Heart left ventricle (tissue), 16 donors: ENCODE measurements at regions not wholly inside any gene's neighbourhood (a gene's known extent, or its start where the extent isn't known, plus 50 kb on each side); places are given as distances from the start of the nearest gene placed in this dataset.
"Not testable (repeated sequence)": the region's sequence is repeated elsewhere in the genome, so short reads cannot be mapped to it uniquely, and the experiment has no call there.

Source experiments
- ATAC-seq, 4 donors: fragments of 200-7000 bp; cut with Tn5 transposase; one replicate each; pipeline ENCODE4 v1.9.1; 2020 to 2022; ENCODE audit warnings: moderate library complexity in 4 of 4, mild to moderate bottlenecking in 3 of 4, moderate number of reproducible peaks in 1 of 4
- DNase-seq, 5 donors: peaks; one replicate each; pipeline ENCODE4 v3.0.0-alpha.2; 2020
- H3K27ac ChIP-seq, 12 donors: fragments of 200-600 bp; sonication (generic) in 4 of 12; one replicate each; pipeline versions ENCODE4 v1.5.0 to v1.8.0; 2016 to 2022; ENCODE audit warnings: mild to moderate bottlenecking in 2 of 12
- H3K27me3 ChIP-seq, 9 donors: fragments of 200-600 bp; sonication (generic) in 2 of 9; one replicate each; pipeline versions ENCODE4 v1.5.1 to v1.8.0; 2016 to 2022; ENCODE audit warnings: mild to moderate bottlenecking in 3 of 9
- H3K36me3 ChIP-seq, 9 donors: fragments of 200-600 bp; sonication (generic) in 2 of 9; one replicate each; pipeline versions ENCODE4 v1.5.0 to v1.8.0; 2018 to 2022; ENCODE audit warnings: mild to moderate bottlenecking in 2 of 9
- H3K4me1 ChIP-seq, 12 donors: fragments of 200-600 bp; sonication (generic) in 4 of 12; one replicate each; pipeline versions ENCODE4 v1.5.0 to v1.8.0; 2016 to 2022; ENCODE audit warnings: mild to moderate bottlenecking in 3 of 12
- H3K4me3 ChIP-seq, 12 donors: fragments of 200-600 bp; sonication (generic) in 4 of 12; one replicate each; pipeline versions ENCODE4 v1.5.0 to v1.8.0; 2017 to 2022; ENCODE audit warnings: mild to moderate bottlenecking in 9 of 12, moderate library complexity in 4 of 12
- H3K9me3 ChIP-seq, 12 donors: fragments of 200-600 bp; sonication (generic) in 4 of 12; one replicate each; pipeline versions ENCODE4 v1.5.0 to v1.8.0; 2016 to 2022; ENCODE audit warnings: mild to moderate bottlenecking in 1 of 12
- POLR2A ChIP-seq, 2 donors: fragments of 450-650 bp; IDR thresholded peaks; one replicate each; pipeline ENCODE4 v1.6.1; 2017; ENCODE audit warnings: antibody characterized with exemption in 2 of 2, mild to moderate bottlenecking in 2 of 2, moderate library complexity in 2 of 2
- WGBS, 4 donors: extraction: QIAGEN DNeasy Blood & Tissue Kit in 2 of 4; methylation state at CpG; one replicate each; pipeline versions ENCODE4 v1.1.5 to v1.1.7; 2013 to 2018; 5-methylcytosine and 5-hydroxymethylcytosine counted together
- intact Hi-C, 10 donors: fragments of 100-400 bp; cut with DNase I; formaldehyde crosslinking; loops; one replicate each; pipeline versions ENCODE4 v1.11.1 to v1.14.2; 2022
- TF ChIP-seq, protein P1 (sequence below), 12 donors: fragments of 200-600 bp; sonication (generic) in 4 of 12; IDR thresholded peaks; one replicate each; pipeline versions ENCODE4 v1.5.0 to v1.8.0; 2018 to 2022; ENCODE audit warnings: antibody characterized with exemption in 12 of 12, mild to moderate bottlenecking in 5 of 12
- donor health status: ischemic (EF 13 %, LVEDD 7.1; RV severe dilation, severe dysfunction).
- donor health status: healthy with polysubstance abuse.
- donor health status: DM: no; HTN: yes; CAD: no.
- donor health status: DM: no; HTN: no; CAD: no.
- donor health status: ischemic (EF 25% LVEDD 6.9; RV normal size, moderate dysfunction).
- donor health status: ischemic (EF 25% LVEDD 5.7; RV mildly dilated, moderate dysfunction).
- donor health status: healthy.
- donor health status: DM: yes; HTN: yes; CAD: no.
- donor health status: ischemic (EF 35%, LVEDD 5.7; RV mildly dilated, moderate dysfunction).
- donor health status: nonischemic (EF 11% LVEDD 7.7; RV severe dilation, severe dysfunction).
- donor health status: DM: yes; HTN: yes; CAD: no.
- donor health status: PGD.
- donor health status: ischemic (EF 29% LVEDD 5.4; RV normal size, mild dysfunction).
- donor health status: nonischemic (EF 23%, LVEDD 6.1; RV moderate dilation, normal function).

DNA sequence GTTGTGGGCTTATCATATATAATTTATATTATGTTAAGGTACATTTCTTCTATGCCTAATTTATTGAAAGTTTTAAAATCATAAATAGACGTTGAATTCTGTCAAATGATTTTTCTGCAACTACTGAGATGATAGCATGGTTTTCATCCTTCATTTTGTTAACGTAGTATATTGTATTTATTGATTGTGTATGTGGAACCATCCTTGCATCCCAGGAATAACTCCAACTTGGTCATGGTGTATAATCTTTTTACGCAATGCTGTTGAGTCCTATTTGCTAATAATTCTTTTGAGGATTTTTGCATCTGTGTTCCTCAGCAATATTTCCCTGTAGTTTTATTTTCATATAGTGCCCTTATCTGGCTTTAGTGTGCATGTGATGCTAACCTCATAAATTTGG is 152.7 kb downstream of the ADCYAP1 start:
- intact Hi-C loops, result no loop called here
- 69 to 88% (median 84%) methylated on average over 3 of the region's 3 CpGs for WGBS, 4 donors
- no peak for DNase-seq
- ATAC-seq, result no peak
- Histone ChIP-seq H3K27ac (no peak overlapping the region), H3K27me3 (no peaks in the 10 kb centered on the region), H3K36me3 (no peaks in the 10 kb centered on the region), H3K4me1 (no peaks in the 10 kb centered on the region), H3K9me3 (peaks cover 0 to 29% (median 8%) of the 10 kb centered on the region in 12 donors), H3K4me3 (no peak overlapping the region)
- TF ChIP-seq, protein P1, sequence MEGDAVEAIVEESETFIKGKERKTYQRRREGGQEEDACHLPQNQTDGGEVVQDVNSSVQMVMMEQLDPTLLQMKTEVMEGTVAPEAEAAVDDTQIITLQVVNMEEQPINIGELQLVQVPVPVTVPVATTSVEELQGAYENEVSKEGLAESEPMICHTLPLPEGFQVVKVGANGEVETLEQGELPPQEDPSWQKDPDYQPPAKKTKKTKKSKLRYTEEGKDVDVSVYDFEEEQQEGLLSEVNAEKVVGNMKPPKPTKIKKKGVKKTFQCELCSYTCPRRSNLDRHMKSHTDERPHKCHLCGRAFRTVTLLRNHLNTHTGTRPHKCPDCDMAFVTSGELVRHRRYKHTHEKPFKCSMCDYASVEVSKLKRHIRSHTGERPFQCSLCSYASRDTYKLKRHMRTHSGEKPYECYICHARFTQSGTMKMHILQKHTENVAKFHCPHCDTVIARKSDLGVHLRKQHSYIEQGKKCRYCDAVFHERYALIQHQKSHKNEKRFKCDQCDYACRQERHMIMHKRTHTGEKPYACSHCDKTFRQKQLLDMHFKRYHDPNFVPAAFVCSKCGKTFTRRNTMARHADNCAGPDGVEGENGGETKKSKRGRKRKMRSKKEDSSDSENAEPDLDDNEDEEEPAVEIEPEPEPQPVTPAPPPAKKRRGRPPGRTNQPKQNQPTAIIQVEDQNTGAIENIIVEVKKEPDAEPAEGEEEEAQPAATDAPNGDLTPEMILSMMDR (IDR thresholded peaks at IDR 0.05), result no peak
- TF ChIP-seq POLR2A (IDR thresholded peaks at IDR 0.05), result no peak

DNA sequence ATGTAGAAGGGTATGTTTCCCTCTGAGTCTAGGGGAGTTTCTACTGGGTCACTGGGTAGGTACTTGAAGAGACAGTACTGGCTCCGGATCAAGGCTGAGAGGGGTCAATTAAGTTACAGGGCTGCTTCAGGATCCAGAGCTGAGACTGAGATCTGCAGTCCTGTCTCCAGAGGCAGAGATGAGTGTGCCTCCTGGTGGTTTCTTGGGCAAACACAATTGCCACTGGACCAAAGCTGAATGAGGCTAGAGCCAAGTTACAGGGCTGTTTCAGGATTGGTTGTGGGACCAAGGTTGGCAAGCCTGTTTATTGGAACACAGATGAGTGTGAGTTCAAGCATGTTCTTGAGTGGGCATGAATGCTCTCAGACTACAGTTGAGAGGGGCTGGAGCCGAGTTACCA is 157.9 kb downstream of the ADCYAP1 start:
- Histone ChIP-seq H3K27me3 (no peaks in the 10 kb centered on the region), H3K27ac (no peak overlapping the region), H3K4me3 (no peak overlapping the region), H3K36me3 (no peaks in the 10 kb centered on the region), H3K9me3 (peaks cover 0 to 15% (median under 1%) of the 10 kb centered on the region in 12 donors), H3K4me1 (no peaks in the 10 kb centered on the region)
- 73 to 79% (median 74%) methylated on average over 2 of the region's 2 CpGs for WGBS, 4 donors
- ATAC-seq, result no peak
- TF ChIP-seq POLR2A (IDR thresholded peaks at IDR 0.05), result no peak
- TF ChIP-seq, protein P1 (IDR thresholded peaks at IDR 0.05), result no peak
- intact Hi-C loops, result no loop called here
- no peak for DNase-seq

DNA sequence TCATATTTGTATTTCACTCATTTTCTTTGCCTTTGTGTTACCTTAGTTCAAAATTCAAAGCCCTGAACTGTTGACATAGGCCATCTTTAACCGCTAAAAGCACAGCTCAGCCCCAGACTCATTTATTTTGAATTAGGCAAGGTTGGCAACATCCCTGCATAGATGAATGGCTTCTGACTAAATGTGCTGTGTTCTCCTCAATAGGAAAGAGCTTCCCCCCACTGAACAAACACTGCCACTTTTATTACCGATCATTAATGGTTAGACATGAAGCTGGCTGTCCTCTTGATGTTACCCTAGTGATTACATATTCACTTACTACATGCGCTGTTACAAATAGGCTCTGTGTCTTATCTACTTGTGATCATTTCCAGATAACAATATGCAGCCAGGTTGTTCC is 170.7 kb downstream of the ADCYAP1 start:
- intact Hi-C loops, result loop anchor here in 1 of 10 donors (10.0 kb wide), 1 partner anchor 539 kb away; no protein-coding TSS in a partner anchor
- 75 to 79% (median 78%) methylated on average over 3 of the region's 3 CpGs for WGBS, 4 donors
- H3K27me3 ChIP-seq, result no peaks in the 10 kb centered on the region
- TF ChIP-seq, protein P1 (IDR thresholded peaks at IDR 0.05), result no peak
- TF ChIP-seq POLR2A (IDR thresholded peaks at IDR 0.05), result no peak
- no peak overlapping the region for H3K27ac ChIP-seq
- no peaks in the 10 kb centered on the region for H3K36me3 ChIP-seq
- H3K4me1 ChIP-seq, result no peaks in the 10 kb centered on the region
- no peak for ATAC-seq
- DNase-seq, result no peak
- no peaks in the 10 kb centered on the region for H3K9me3 ChIP-seq
- no peak overlapping the region for H3K4me3 ChIP-seq

DNA sequence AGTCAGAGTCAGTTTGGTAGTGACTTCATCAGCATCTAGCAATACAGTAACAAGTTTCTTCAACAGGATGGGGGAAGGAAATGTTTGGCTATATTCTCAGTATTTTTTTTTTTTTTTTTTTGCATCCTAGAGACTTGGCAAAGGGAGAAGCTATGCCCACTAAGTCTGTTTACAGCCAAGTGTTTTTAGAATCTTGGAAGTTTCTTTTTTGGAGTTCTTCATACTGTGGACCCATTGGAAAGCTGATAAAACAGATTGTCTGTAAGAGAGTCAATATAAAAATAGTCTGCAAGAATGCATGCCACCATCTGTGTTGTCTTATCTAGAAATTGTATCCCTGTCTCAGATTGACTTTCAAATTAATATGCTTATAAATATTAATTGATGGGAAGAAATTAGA is 171.2 kb downstream of the ADCYAP1 start:
- no peak for ATAC-seq
- no peak for DNase-seq
- no peaks in the 10 kb centered on the region for H3K4me1 ChIP-seq
- H3K36me3 ChIP-seq, result no peaks in the 10 kb centered on the region
- no peaks in the 10 kb centered on the region for H3K9me3 ChIP-seq
- H3K27me3 ChIP-seq, result no peaks in the 10 kb centered on the region
- no peak for TF ChIP-seq POLR2A (IDR thresholded peaks at IDR 0.05)
- no peak overlapping the region for H3K4me3 ChIP-seq
- H3K27ac ChIP-seq, result no peak overlapping the region
- intact Hi-C loops, result loop anchor here in 1 of 10 donors (10.0 kb wide), 1 partner anchor 539 kb away; no protein-coding TSS in a partner anchor

DNA sequence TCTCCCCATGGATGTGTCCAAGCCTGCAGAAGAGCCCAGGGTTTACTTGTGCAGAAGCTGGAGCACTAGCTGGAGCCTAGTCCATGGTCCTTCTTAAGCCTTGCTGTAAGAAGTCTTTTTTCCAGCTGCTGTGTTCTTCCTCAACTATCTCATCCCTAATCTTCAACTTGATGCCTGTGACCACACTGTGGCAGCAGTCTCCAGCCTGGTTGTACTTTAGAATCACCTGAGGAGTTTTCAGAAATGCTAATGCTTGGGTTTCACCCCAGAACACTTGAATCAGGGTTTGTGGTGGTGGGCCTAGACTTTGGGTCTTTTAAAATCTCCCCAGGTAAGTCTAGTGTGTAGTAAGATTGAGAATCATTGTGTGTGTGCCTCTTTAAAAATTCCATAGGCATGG is 173.6 kb downstream of the ADCYAP1 start:
- no peaks in the 10 kb centered on the region for H3K4me1 ChIP-seq
- ATAC-seq (no peak), DNase-seq (no peak)
- no peaks in the 10 kb centered on the region for H3K36me3 ChIP-seq
- H3K27me3 ChIP-seq, result no peaks in the 10 kb centered on the region
- H3K4me3 ChIP-seq, result no peak overlapping the region
- intact Hi-C loops, result loop anchor here in 1 of 10 donors (10.0 kb wide), 1 partner anchor 536 kb away; no protein-coding TSS in a partner anchor
- no peak overlapping the region for H3K27ac ChIP-seq
- TF ChIP-seq, protein P1 (IDR thresholded peaks at IDR 0.05), result no peak
- TF ChIP-seq POLR2A (IDR thresholded peaks at IDR 0.05), result no peak
- no peaks in the 10 kb centered on the region for H3K9me3 ChIP-seq

DNA sequence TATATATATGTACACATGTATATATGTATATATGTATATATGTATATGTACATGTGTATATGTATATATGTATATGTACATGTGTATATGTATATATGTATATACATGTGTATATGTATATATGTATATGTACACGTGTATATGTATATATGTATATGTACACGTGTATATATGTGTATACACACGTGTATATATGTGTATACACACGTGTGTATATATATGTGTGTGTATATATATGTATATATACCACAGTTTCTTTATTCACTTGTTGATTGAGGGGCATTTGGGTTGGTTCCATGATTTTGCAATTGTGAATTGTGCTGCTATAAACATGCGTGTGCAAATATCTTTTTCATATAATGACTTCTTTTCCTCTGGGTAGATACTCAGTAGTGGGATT is 179.0 kb downstream of the ADCYAP1 start:
- not testable (repeated sequence) for H3K4me3 ChIP-seq, H3K27me3 ChIP-seq, H3K9me3 ChIP-seq, H3K4me1 ChIP-seq, DNase-seq, H3K36me3 ChIP-seq, ATAC-seq, H3K27ac ChIP-seq
- intact Hi-C loops, result loop anchor here in 1 of 10 donors (10.0 kb wide), 1 partner anchor 61 kb away; no protein-coding TSS in a partner anchor
- WGBS, 4 donors, result 50 to 61% (median 56%) methylated on average over 5 of the region's 5 CpGs
